A673 (cell line): ENCODE measurements at regions not wholly inside any gene's neighbourhood (a gene's known extent, or its start where the extent isn't known, plus 50 kb on each side); places are given as distances from the start of the nearest gene placed in this dataset.

Experiments
- CTCF ChIP-seq: fragments of 300-800, 200-600 bp; sonication (generic); conservative IDR thresholded peaks from 2 replicates; pipeline ENCODE4 v1.5.1; 2017; ENCODE audit warnings: low read depth, mild to moderate bottlenecking, antibody characterized with exemption, low read length, moderate library complexity, mixed read lengths
- EZH2 ChIP-seq: fragments of 200-600 bp; sonication (generic); IDR thresholded peaks from 2 replicates; pipeline ENCODE4 v1.6.1; 2017; ENCODE audit warnings: borderline replicate concordance, low read depth, mild to moderate bottlenecking, mixed read lengths, antibody characterized with exemption, low read length; ENCODE audit not compliant: poor library complexity, severe bottlenecking

GRCh38 chr17:77466596-77467223 is 325.9 kb downstream of the SEC14L1 start:
- TF ChIP-seq CTCF, result no peak
- TF ChIP-seq EZH2, result no peak
